ENCODE measurements at regions not wholly inside any gene's neighbourhood (a gene's known extent, or its start where the extent isn't known, plus 50 kb on each side); places are given as distances from the start of the nearest gene placed in this dataset.

- Histone ChIP-seq H3K4me1 (ENCODE audit: control insufficient read depth, insufficient read depth, low read length) (no peaks in the 10 kb centered on the region), H3K9me3 (ENCODE audit: control insufficient read depth, insufficient read depth, low read length) (no peaks in the 10 kb centered on the region), H3K36me3 (ENCODE audit: control insufficient read depth, insufficient read depth, low read length) (no peaks in the 10 kb centered on the region), H3K27me3 (ENCODE audit: control insufficient read depth, insufficient read depth, low read length) (no peaks in the 10 kb centered on the region), H3K4me3 (ENCODE audit: low read length) (no peak overlapping the region), H3K27ac (ENCODE audit: low read length) (no peak overlapping the region)
- WGBS (ENCODE audit: insufficient coverage, insufficient read length): no CpG with 5 or more reads among the region's 6 CpGs
- DNase-seq (ENCODE audit: low read depth, low spot score): no peak
Observed at GRCh38 chr11:112829971-112830654, 131.1 kb upstream of the NCAM1 start.

GRCh38 chr11:112831041-112831440 is 130.2 kb upstream of the NCAM1 start:
- no CpG with 5 or more reads among the region's 1 CpG for WGBS (ENCODE audit: insufficient coverage, insufficient read length)
- H3K36me3 ChIP-seq (ENCODE audit: control insufficient read depth, insufficient read depth, low read length): no peaks in the 10 kb centered on the region
- no peaks in the 10 kb centered on the region for H3K9me3 ChIP-seq (ENCODE audit: control insufficient read depth, insufficient read depth, low read length)
- no peak overlapping the region for H3K4me3 ChIP-seq (ENCODE audit: low read length)
- no peaks in the 10 kb centered on the region for H3K4me1 ChIP-seq (ENCODE audit: control insufficient read depth, insufficient read depth, low read length)
- H3K27me3 ChIP-seq (ENCODE audit: control insufficient read depth, insufficient read depth, low read length): no peaks in the 10 kb centered on the region
- H3K27ac ChIP-seq (ENCODE audit: low read length): no peak overlapping the region
- DNase-seq (ENCODE audit: low read depth, low spot score): no peak

GRCh38 chr11:112831969-112832766 is 129.1 kb upstream of the NCAM1 start:
- no peaks in the 10 kb centered on the region for H3K36me3 ChIP-seq (ENCODE audit: control insufficient read depth, insufficient read depth, low read length)

GRCh38 chr11:112834277-112834755 is 126.9 kb upstream of the NCAM1 start:
- H3K4me1 ChIP-seq (ENCODE audit: control insufficient read depth, insufficient read depth, low read length): no peaks in the 10 kb centered on the region
- H3K27me3 ChIP-seq (ENCODE audit: control insufficient read depth, insufficient read depth, low read length): no peaks in the 10 kb centered on the region
- no peaks in the 10 kb centered on the region for H3K9me3 ChIP-seq (ENCODE audit: control insufficient read depth, insufficient read depth, low read length)
- H3K4me3 ChIP-seq (ENCODE audit: low read length): no peak overlapping the region
- no peak for DNase-seq (ENCODE audit: low read depth, low spot score)
- no peak overlapping the region for H3K27ac ChIP-seq (ENCODE audit: low read length)
- WGBS (ENCODE audit: insufficient coverage, insufficient read length): no CpG with 5 or more reads among the region's 5 CpGs
- H3K36me3 ChIP-seq (ENCODE audit: control insufficient read depth, insufficient read depth, low read length): no peaks in the 10 kb centered on the region

More at GRCh38 chr11:112831969-112832766, 129.1 kb upstream of the NCAM1 start:
- WGBS (ENCODE audit: insufficient coverage, insufficient read length): no CpG with 5 or more reads among the region's 3 CpGs
- Histone ChIP-seq H3K4me3 (ENCODE audit: low read length) (no peak overlapping the region), H3K27me3 (ENCODE audit: control insufficient read depth, insufficient read depth, low read length) (no peaks in the 10 kb centered on the region), H3K4me1 (ENCODE audit: control insufficient read depth, insufficient read depth, low read length) (no peaks in the 10 kb centered on the region), H3K9me3 (ENCODE audit: control insufficient read depth, insufficient read depth, low read length) (no peaks in the 10 kb centered on the region), H3K27ac (ENCODE audit: low read length) (no peak overlapping the region)
- no peak for DNase-seq (ENCODE audit: low read depth, low spot score)

DNA sequence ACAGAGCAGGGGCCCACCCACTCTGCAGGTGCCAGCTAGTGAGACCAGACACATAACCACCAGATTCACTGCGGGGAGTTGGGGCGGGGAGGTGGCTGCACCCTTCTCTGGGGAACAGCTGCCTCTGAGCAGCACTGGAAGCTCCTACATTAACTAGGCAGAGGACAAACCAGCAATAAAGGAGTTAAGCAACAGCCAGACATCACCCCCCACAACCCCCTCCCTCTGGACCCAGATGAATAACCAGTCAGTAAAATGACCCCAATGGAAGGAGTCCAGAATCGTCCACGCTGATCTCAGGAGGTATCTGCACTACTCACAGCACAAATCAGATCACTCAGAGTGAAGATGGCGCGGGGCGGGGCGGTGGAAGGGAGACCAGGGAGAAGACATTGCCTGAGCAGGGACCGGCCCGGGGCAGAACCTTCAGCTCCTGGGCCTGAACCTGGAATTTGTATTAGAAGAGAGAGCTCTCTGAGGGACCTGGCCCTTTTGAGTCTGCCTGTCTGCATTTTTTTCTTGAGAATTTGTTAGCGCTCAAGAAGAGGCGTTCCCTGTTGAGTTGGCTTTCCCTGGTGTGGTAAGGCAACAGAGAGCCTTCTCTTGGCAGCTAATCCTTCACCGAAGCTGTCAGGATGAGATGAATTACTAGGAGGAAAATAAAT is 125.5 kb upstream of the NCAM1 start:
- DNase-seq (ENCODE audit: low read depth, low spot score): no peak
- H3K4me3 ChIP-seq (ENCODE audit: low read length): no peak overlapping the region
- no CpG with 5 or more reads among the region's 13 CpGs for WGBS (ENCODE audit: insufficient coverage, insufficient read length)
- no peaks in the 10 kb centered on the region for H3K9me3 ChIP-seq (ENCODE audit: control insufficient read depth, insufficient read depth, low read length)
- H3K4me1 ChIP-seq (ENCODE audit: control insufficient read depth, insufficient read depth, low read length): no peaks in the 10 kb centered on the region
- H3K36me3 ChIP-seq (ENCODE audit: control insufficient read depth, insufficient read depth, low read length): no peaks in the 10 kb centered on the region
- no peak overlapping the region for H3K27ac ChIP-seq (ENCODE audit: low read length)
- no peaks in the 10 kb centered on the region for H3K27me3 ChIP-seq (ENCODE audit: control insufficient read depth, insufficient read depth, low read length)

- H3K9me3 ChIP-seq (ENCODE audit: control insufficient read depth, insufficient read depth, low read length): no peaks in the 10 kb centered on the region
- H3K4me3 ChIP-seq (ENCODE audit: low read length): no peak overlapping the region
- no CpG with 5 or more reads among the region's 9 CpGs for WGBS (ENCODE audit: insufficient coverage, insufficient read length)
- H3K4me1 ChIP-seq (ENCODE audit: control insufficient read depth, insufficient read depth, low read length): no peaks in the 10 kb centered on the region
- H3K36me3 ChIP-seq (ENCODE audit: control insufficient read depth, insufficient read depth, low read length): no peaks in the 10 kb centered on the region
- DNase-seq (ENCODE audit: low read depth, low spot score): no peak
- no peak overlapping the region for H3K27ac ChIP-seq (ENCODE audit: low read length)
- H3K27me3 ChIP-seq (ENCODE audit: control insufficient read depth, insufficient read depth, low read length): no peaks in the 10 kb centered on the region
Observed at GRCh38 chr11:112836256-112836602, 125.0 kb upstream of the NCAM1 start.

GRCh38 chr11:112837162-112837826 is 123.9 kb upstream of the NCAM1 start:
- H3K4me3 ChIP-seq (ENCODE audit: low read length): no peak overlapping the region
- H3K9me3 ChIP-seq (ENCODE audit: control insufficient read depth, insufficient read depth, low read length): no peaks in the 10 kb centered on the region
- no peaks in the 10 kb centered on the region for H3K36me3 ChIP-seq (ENCODE audit: control insufficient read depth, insufficient read depth, low read length)
- no peaks in the 10 kb centered on the region for H3K4me1 ChIP-seq (ENCODE audit: control insufficient read depth, insufficient read depth, low read length)
- no peak for DNase-seq (ENCODE audit: low read depth, low spot score)
- WGBS (ENCODE audit: insufficient coverage, insufficient read length): no CpG with 5 or more reads among the region's 8 CpGs
- no peaks in the 10 kb centered on the region for H3K27me3 ChIP-seq (ENCODE audit: control insufficient read depth, insufficient read depth, low read length)
- H3K27ac ChIP-seq (ENCODE audit: low read length): no peak overlapping the region

DNA sequence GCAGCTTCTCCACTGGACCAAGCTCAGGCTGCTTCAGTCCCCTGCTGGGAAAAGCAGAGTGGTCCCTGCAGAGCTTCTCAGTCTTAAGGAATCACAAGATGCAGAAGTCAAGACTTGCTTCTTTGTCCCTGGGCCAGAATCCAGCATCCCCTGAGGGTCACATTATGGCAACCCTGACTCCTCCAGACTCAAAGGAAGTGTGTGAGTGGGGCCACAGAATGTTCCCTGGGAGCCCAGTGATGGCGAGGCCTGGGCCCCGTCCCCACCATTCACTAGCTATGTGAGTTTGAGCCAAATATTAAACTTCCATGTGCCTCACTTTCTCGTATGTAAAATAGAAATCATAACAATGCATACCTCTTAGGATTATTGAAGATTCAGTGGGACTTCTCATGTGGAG is 122.2 kb upstream of the NCAM1 start:
- Histone ChIP-seq H3K36me3 (ENCODE audit: control insufficient read depth, insufficient read depth, low read length) (no peaks in the 10 kb centered on the region), H3K4me1 (ENCODE audit: control insufficient read depth, insufficient read depth, low read length) (no peaks in the 10 kb centered on the region), H3K9me3 (ENCODE audit: control insufficient read depth, insufficient read depth, low read length) (no peaks in the 10 kb centered on the region), H3K27ac (ENCODE audit: low read length) (no peak overlapping the region), H3K27me3 (ENCODE audit: control insufficient read depth, insufficient read depth, low read length) (no peaks in the 10 kb centered on the region), H3K4me3 (ENCODE audit: low read length) (no peak overlapping the region)
- DNase-seq (ENCODE audit: low read depth, low spot score): no peak
- WGBS (ENCODE audit: insufficient coverage, insufficient read length): no CpG with 5 or more reads among the region's 3 CpGs

DNA sequence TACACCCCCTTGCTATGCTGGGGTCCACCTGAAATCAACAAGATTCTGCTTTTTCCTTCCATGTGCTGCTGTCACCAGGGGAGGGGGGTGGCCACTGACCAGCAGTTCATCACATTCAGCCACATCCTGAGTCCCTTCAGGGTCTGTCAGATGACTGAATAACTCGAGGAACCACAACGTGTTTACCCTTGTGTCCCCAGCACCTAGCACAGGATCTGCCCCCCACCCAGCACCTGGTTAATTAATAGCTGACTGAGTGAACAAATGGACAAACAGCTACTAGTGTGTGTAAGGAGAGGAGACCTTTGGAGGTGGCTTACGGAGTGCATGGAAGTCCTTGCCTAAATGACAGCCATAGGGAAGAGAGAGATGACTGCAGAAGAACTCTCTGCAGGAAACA is 119.5 kb upstream of the NCAM1 start:
- no CpG with 5 or more reads among the region's 3 CpGs for WGBS (ENCODE audit: insufficient coverage, insufficient read length)
- no peak for DNase-seq (ENCODE audit: low read depth, low spot score)
- no peaks in the 10 kb centered on the region for H3K36me3 ChIP-seq (ENCODE audit: control insufficient read depth, insufficient read depth, low read length)
- no peaks in the 10 kb centered on the region for H3K27me3 ChIP-seq (ENCODE audit: control insufficient read depth, insufficient read depth, low read length)
- no peaks in the 10 kb centered on the region for H3K4me1 ChIP-seq (ENCODE audit: control insufficient read depth, insufficient read depth, low read length)
- H3K4me3 ChIP-seq (ENCODE audit: low read length): no peak overlapping the region
- H3K9me3 ChIP-seq (ENCODE audit: control insufficient read depth, insufficient read depth, low read length): no peaks in the 10 kb centered on the region
- no peak overlapping the region for H3K27ac ChIP-seq (ENCODE audit: low read length)

DNA sequence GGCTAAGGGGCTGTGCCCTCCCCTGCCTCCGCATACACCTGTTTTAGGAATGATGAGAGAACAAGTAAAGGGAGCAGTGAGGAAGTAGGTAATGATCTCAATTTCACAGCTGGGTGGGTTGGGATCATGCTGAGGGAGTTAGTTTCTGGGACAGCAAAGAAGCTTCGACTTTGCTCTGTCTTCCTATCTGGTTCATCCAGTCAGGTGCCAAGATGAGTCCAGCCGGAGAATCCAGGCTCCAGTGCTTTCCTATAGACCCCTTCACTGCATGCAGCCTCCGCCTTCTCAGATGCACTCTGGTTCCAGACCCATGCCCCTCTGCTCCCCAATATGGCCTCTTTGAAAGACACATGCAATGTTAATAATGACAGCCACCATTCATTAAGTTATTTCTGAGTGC is 119.1 kb upstream of the NCAM1 start:
- H3K27ac ChIP-seq (ENCODE audit: low read length): no peak overlapping the region
- no peak overlapping the region for H3K4me3 ChIP-seq (ENCODE audit: low read length)
- H3K27me3 ChIP-seq (ENCODE audit: control insufficient read depth, insufficient read depth, low read length): no peaks in the 10 kb centered on the region
- WGBS (ENCODE audit: insufficient coverage, insufficient read length): no CpG with 5 or more reads among the region's 4 CpGs
- H3K4me1 ChIP-seq (ENCODE audit: control insufficient read depth, insufficient read depth, low read length): no peaks in the 10 kb centered on the region
- H3K9me3 ChIP-seq (ENCODE audit: control insufficient read depth, insufficient read depth, low read length): no peaks in the 10 kb centered on the region
- no peak for DNase-seq (ENCODE audit: low read depth, low spot score)
- H3K36me3 ChIP-seq (ENCODE audit: control insufficient read depth, insufficient read depth, low read length): no peaks in the 10 kb centered on the region

Measured in iPS DF 6.9 (cell line).